IPS DF 6.9 (cell line): ENCODE measurements at regions not wholly inside any gene's neighbourhood (a gene's known extent, or its start where the extent isn't known, plus 50 kb on each side); places are given as distances from the start of the nearest gene placed in this dataset.

ENCODE experiments used
- DNase-seq: peaks from one replicate; pipeline ENCODE4 v3.0.0-alpha.2; 2013; ENCODE audit warnings: low read depth, low spot score
- H3K27ac ChIP-seq: one replicate; pipeline ENCODE4 v1.5.1; 2013; ENCODE audit warnings: low read length, control low read depth
- H3K27me3 ChIP-seq: 2 replicates; pipeline ENCODE4 v1.6.1; 2013; ENCODE audit warnings: mild to moderate bottlenecking, low read length; ENCODE audit not compliant: control insufficient read depth, insufficient read depth
- H3K36me3 ChIP-seq: 2 replicates; pipeline ENCODE4 v1.6.1; 2013; ENCODE audit warnings: low read length; ENCODE audit not compliant: control insufficient read depth, insufficient read depth
- H3K4me1 ChIP-seq: 2 replicates; pipeline ENCODE4 v1.6.1; 2013; ENCODE audit warnings: low read length; ENCODE audit not compliant: control insufficient read depth, insufficient read depth
- H3K4me3 ChIP-seq: 2 replicates; pipeline ENCODE4 v1.5.1; 2013; ENCODE audit warnings: mild to moderate bottlenecking, low read length
- H3K9me3 ChIP-seq: 2 replicates; pipeline ENCODE4 v1.6.1; 2013; ENCODE audit warnings: low read length, inconsistent platforms; ENCODE audit not compliant: control insufficient read depth, insufficient read depth
- WGBS: extraction: QIAGEN DNeasy Blood & Tissue Kit; methylation state at CpG from one replicate; pipeline ENCODE4 v1.1.7; 2013; ENCODE audit warnings: mixed read lengths, missing lambda C conversion rate; ENCODE audit not compliant: insufficient read length, insufficient coverage; 5-methylcytosine and 5-hydroxymethylcytosine counted together

- no peak for DNase-seq
- Histone ChIP-seq H3K4me1 (no peaks in the 10 kb centered on the region), H3K27me3 (no peaks in the 10 kb centered on the region), H3K4me3 (no peak overlapping the region), H3K36me3 (no peaks in the 10 kb centered on the region), H3K9me3 (no peaks in the 10 kb centered on the region; the same call in 1 of the 2 replicates), H3K27ac (no peak overlapping the region)
Observed at GRCh38 chr11:97460091-97460490, 1070.3 kb downstream of the JRKL start.

GRCh38 chr11:97461044-97461880 is 1071.4 kb downstream of the JRKL start:
- Histone ChIP-seq H3K9me3 (no peaks in the 10 kb centered on the region; the same call in 1 of the 2 replicates), H3K27me3 (no peaks in the 10 kb centered on the region), H3K4me3 (no peak overlapping the region), H3K27ac (no peak overlapping the region), H3K36me3 (no peaks in the 10 kb centered on the region), H3K4me1 (no peaks in the 10 kb centered on the region)
- no peak for DNase-seq
- WGBS = no CpG with 5 or more reads among the region's 21 CpGs

DNA sequence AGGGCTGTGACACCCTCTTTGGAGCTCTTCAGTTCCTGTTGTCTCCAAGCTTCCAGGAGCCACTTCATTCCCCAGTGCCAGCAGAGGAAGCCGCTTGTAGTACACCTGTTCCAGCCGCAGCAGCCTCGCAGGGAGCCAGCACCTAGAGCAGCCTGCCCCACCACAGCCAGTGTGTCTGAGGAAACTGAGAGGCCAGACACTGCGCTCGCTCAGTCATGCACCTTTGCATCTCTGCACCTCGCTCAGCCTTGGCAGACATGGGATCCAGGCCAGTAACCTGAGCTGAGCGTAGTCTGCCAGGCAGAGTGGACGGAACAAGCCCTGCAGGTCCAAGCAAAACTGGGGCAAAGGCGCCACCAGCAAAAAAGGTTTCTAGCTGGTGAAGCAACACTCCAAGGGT is 1072.1 kb downstream of the JRKL start:
- no peak overlapping the region for H3K27ac ChIP-seq
- H3K4me3 ChIP-seq = no peak overlapping the region
- no CpG with 5 or more reads among the region's 9 CpGs for WGBS
- no peaks in the 10 kb centered on the region for H3K27me3 ChIP-seq
- H3K9me3 ChIP-seq = no peaks in the 10 kb centered on the region; the same call in 1 of the 2 replicates
- H3K36me3 ChIP-seq = no peaks in the 10 kb centered on the region
- no peak for DNase-seq
- H3K4me1 ChIP-seq = no peaks in the 10 kb centered on the region

DNA sequence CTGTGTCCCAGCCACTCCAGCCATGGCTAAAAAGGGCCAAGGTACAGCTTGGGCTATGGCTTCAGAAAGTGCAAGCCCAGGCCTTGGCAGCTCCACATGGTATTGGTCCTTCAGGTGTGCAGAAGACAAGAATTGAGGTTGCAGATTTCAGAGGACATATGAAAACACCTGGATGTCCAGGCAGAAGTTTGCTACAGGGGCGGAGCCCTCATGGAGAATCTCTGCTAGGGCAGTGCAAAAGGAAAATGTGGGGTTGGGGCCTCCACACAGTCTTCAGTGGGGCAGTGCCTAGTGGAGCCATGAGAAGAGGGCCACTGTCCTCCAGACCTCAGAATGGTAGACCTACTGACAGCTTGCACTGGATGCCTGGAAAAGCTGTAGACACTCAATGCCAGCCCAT is 1074.1 kb downstream of the JRKL start:
- WGBS = no CpG with 5 or more reads among the region's 1 CpG

DNA sequence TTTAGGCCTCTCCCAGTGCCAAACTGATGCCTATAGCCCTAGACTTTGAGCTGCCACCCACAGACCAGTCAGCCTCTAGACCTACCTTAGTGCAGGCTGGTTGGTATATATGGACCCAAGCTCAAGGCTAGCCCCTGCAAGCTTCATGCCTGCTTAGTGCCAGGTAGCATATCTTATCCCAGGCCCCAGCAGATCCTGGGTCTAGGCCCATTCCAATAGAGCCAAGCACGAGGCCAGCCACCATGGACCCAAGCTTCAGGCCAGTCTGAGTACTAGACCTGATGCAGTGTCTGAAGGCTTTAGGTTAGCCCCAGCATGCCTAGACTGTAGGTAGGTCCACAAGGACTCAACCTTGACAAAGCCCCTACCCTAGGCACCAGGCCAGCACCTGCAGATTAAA is 1081.7 kb downstream of the JRKL start:
- H3K27me3 ChIP-seq = no peaks in the 10 kb centered on the region
- H3K36me3 ChIP-seq = no peaks in the 10 kb centered on the region
- DNase-seq = no peak
- no peak overlapping the region for H3K27ac ChIP-seq
- H3K4me3 ChIP-seq = no peak overlapping the region
- no peaks in the 10 kb centered on the region for H3K4me1 ChIP-seq
- no peaks in the 10 kb centered on the region for H3K9me3 ChIP-seq
- WGBS = no CpG with 5 or more reads among the region's 1 CpG

More for the DNA sequence above, 1074.1 kb downstream of the JRKL start:
- H3K27ac ChIP-seq = no peak overlapping the region
- H3K9me3 ChIP-seq = no peaks in the 10 kb centered on the region; the same call in 1 of the 2 replicates
- H3K4me3 ChIP-seq = no peak overlapping the region
- DNase-seq = no peak
- H3K36me3 ChIP-seq = no peaks in the 10 kb centered on the region
- no peaks in the 10 kb centered on the region for H3K27me3 ChIP-seq
- no peaks in the 10 kb centered on the region for H3K4me1 ChIP-seq

DNA sequence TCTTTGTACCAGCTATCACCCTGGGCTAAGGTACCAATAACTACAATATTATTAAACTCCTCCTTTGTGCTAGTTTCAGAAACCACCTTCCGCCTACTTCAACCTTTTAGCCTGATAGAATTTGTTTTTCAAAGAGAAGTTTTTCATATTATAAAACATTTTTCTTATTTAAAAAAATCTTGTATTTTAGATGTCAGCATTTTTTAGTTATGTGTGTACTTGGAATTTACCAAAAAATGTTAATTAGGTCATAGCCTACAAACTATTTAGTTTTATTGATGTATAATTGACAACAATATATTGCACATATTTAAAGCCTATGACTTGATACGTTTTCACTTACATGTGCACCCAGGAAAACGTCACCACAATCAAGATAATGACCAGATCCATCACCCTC is 1097.6 kb downstream of the JRKL start:
- no peaks in the 10 kb centered on the region for H3K9me3 ChIP-seq
- WGBS = no CpG with 5 or more reads among the region's 3 CpGs

GRCh38 chr11:97498891-97499290 is 1109.1 kb downstream of the JRKL start:
- Histone ChIP-seq H3K27ac (no peak overlapping the region), H3K36me3 (no peaks in the 10 kb centered on the region), H3K9me3 (no peaks in the 10 kb centered on the region), H3K4me1 (no peaks in the 10 kb centered on the region), H3K27me3 (no peaks in the 10 kb centered on the region), H3K4me3 (no peak overlapping the region)
- WGBS = no CpG with 5 or more reads among the region's 2 CpGs
- no peak for DNase-seq

More for the DNA sequence above, 1097.6 kb downstream of the JRKL start:
- H3K4me3 ChIP-seq = no peak overlapping the region
- H3K27ac ChIP-seq = no peak overlapping the region
- H3K4me1 ChIP-seq = no peaks in the 10 kb centered on the region
- H3K27me3 ChIP-seq = no peaks in the 10 kb centered on the region
- DNase-seq = no peak
- no peaks in the 10 kb centered on the region for H3K36me3 ChIP-seq

DNA sequence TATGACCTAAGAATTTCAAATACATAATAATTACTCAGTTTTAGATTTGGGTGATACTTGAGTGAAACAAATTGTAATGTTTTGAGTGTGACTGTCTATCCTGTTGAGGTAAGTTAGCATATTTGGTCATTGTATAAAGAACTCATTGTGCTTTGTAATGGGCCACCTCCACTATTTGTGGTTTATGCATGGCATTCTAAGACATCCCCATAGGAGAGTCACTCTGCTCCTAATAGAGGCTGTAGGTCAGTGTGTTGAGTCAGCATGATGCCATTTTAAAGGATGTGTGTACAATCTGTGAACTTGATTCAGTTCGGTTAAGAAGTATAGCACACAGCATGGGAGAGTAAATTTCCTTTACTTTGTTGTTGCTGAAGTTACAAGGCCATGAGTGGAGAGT is 1112.4 kb downstream of the JRKL start:
- Histone ChIP-seq H3K36me3 (no peaks in the 10 kb centered on the region), H3K9me3 (no peaks in the 10 kb centered on the region), H3K27me3 (no peaks in the 10 kb centered on the region), H3K4me1 (no peaks in the 10 kb centered on the region), H3K27ac (no peak overlapping the region), H3K4me3 (no peak overlapping the region)
- WGBS = no CpG with 5 or more reads among the region's 1 CpG
- DNase-seq = no peak

DNA sequence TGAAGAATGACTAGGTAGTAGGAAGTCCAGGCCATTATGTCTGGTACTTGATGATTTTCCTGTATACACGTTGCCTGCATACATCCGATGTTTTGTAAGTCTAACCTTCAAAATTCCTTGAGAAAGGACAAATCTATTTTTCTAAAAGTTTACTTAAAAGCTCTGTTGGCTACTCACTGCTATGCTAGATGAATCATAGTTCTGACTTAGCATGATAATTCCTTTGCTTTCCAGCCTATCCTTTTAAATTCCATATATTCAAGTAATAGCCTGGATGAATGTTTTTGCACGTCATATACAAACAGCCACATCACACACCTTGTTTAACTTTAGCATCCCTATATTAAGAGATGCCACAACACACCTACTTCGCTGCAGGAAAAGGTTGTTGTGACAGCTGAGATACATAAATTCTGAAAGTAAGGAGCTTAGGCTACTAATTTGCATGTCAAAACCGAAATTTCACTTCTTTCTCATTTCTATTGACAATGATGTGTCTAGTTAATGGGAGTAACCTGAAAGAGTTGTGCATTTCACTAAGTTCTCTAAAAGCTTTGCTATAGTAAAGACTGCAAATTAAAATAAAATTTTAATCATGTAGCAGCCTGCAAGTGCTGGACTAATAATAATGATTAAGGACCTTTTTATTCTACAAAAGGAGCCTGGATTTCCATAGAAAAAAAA is 1116.4 kb downstream of the JRKL start:
- Histone ChIP-seq H3K27me3 (no peaks in the 10 kb centered on the region), H3K36me3 (no peaks in the 10 kb centered on the region), H3K4me1 (no peaks in the 10 kb centered on the region), H3K4me3 (no peak overlapping the region), H3K9me3 (no peaks in the 10 kb centered on the region), H3K27ac (no peak overlapping the region)
- no peak for DNase-seq
- no CpG with 5 or more reads among the region's 5 CpGs for WGBS

DNA sequence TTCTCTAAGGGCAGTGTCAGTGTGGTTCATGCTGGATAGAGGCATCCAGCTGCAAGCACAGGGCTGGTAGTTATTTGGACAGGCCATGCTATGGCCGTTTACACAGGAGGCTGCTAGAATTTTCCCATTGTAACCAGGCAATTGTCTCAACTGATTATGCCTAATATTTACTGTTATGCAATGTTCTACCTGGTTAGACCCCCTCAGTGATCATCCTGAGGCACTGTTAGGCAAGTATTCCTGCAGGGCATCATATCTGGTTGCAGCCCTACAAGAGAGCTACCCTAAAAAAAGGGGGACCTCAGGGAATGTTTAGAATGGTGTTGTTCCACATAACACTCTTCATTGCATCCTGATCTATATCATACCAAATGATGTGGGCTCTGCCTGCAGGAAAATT is 1124.6 kb downstream of the JRKL start:
- no peaks in the 10 kb centered on the region for H3K27me3 ChIP-seq
- no peak overlapping the region for H3K4me3 ChIP-seq
- no peaks in the 10 kb centered on the region for H3K4me1 ChIP-seq
- no peaks in the 10 kb centered on the region for H3K36me3 ChIP-seq
- no peaks in the 10 kb centered on the region for H3K9me3 ChIP-seq
- no peak overlapping the region for H3K27ac ChIP-seq
- no CpG with 5 or more reads among the region's 1 CpG for WGBS
- no peak for DNase-seq
